CD14-positive monocyte (primary cell): ENCODE measurements at regions not wholly inside any gene's neighbourhood (a gene's known extent, or its start where the extent isn't known, plus 50 kb on each side); places are given as distances from the start of the nearest gene placed in this dataset.

Experiments
- DNase-seq, 3 donors: peaks; one replicate each; pipeline ENCODE4 v3.0.0-alpha.2; 2011 to 2022
- H2AFZ ChIP-seq: 2 replicates; pipeline ENCODE4 v1.6.0; 2012; ENCODE audit warnings: mild to moderate bottlenecking, low read depth, low read length, inconsistent platforms; ENCODE audit not compliant: insufficient read depth, poor library complexity, severe bottlenecking
- H3K27ac ChIP-seq, 2 donors: 1 replicate in 1 of 2; 2 replicates in 1 of 2; pipeline ENCODE4 v1.5.1; 2012 to 2013; ENCODE audit warnings: low read length in 2 of 2, control low read depth in 1 of 2, inconsistent platforms in 1 of 2, low read depth in 1 of 2, mild to moderate bottlenecking in 1 of 2
- H3K27me3 ChIP-seq, 2 donors: one replicate each; pipeline versions ENCODE4 v1.6.0 to v1.6.1; 2011 to 2013; ENCODE audit warnings: low read length in 2 of 2; ENCODE audit not compliant: control insufficient read depth in 2 of 2, insufficient read depth in 2 of 2
- H3K36me3 ChIP-seq, 2 donors: replicated peaks in 1 of 2; 1 replicate in 1 of 2; 2 replicates in 1 of 2; pipeline versions ENCODE4 v1.5.1 to v1.6.1; 2012 to 2013; ENCODE audit warnings: low read length in 2 of 2, control low read depth in 1 of 2, inconsistent platforms in 1 of 2, mild to moderate bottlenecking in 1 of 2; ENCODE audit not compliant: insufficient read depth in 2 of 2, control insufficient read depth in 1 of 2
- H3K4me1 ChIP-seq, 2 donors: 1 replicate in 1 of 2; 2 replicates in 1 of 2; pipeline versions ENCODE4 v1.5.1 to v1.6.1; 2012 to 2013; ENCODE audit warnings: low read length in 2 of 2, control low read depth in 1 of 2, inconsistent platforms in 1 of 2, mild to moderate bottlenecking in 1 of 2, moderate library complexity in 1 of 2; ENCODE audit not compliant: insufficient read depth in 2 of 2, control insufficient read depth in 1 of 2
- H3K4me2 ChIP-seq: replicated peaks from 2 replicates; pipeline ENCODE3; 2012; ENCODE audit warnings: low read length, moderate library complexity, mild to moderate bottlenecking; ENCODE audit not compliant: poor library complexity, severe bottlenecking; ENCODE audit errors: extremely low read depth
- H3K4me3 ChIP-seq, 3 experiments: fragments of 200-600 bp in 1 of 3; sonication (generic) in 1 of 3; replicated peaks in 1 of 3; 1 replicate in 2 of 3; 2 replicates in 1 of 3; pipeline ENCODE4 v1.5.1; 2011 to 2013; ENCODE audit warnings: low read length in 3 of 3, mild to moderate bottlenecking in 3 of 3, control low read depth in 2 of 3, low read depth in 2 of 3, inconsistent platforms in 1 of 3, moderate library complexity in 1 of 3
- H3K79me2 ChIP-seq: 2 replicates; pipeline ENCODE4 v1.6.0; 2012; ENCODE audit warnings: mild to moderate bottlenecking, control low read depth, inconsistent platforms, low read length, moderate library complexity; ENCODE audit not compliant: insufficient read depth
- H3K9ac ChIP-seq: 2 replicates; pipeline ENCODE4 v1.6.0; 2017; ENCODE audit warnings: low read length, mild to moderate bottlenecking; ENCODE audit not compliant: insufficient read depth, poor library complexity, severe bottlenecking
- H3K9me3 ChIP-seq, 2 donors: replicated peaks in 1 of 2; 1 replicate in 1 of 2; 2 replicates in 1 of 2; pipeline versions ENCODE4 v1.5.1 to v1.6.1; 2012 to 2013; ENCODE audit warnings: low read length in 2 of 2, control low read depth in 1 of 2; ENCODE audit not compliant: control insufficient read depth in 1 of 2, insufficient read depth in 1 of 2
- H4K20me1 ChIP-seq: 2 replicates; pipeline ENCODE4 v1.6.0; 2012; ENCODE audit warnings: mild to moderate bottlenecking, low read length, control low read depth, moderate library complexity; ENCODE audit not compliant: insufficient read depth
- H3K27ac Mint-ChIP-seq, 7 donors: one replicate each; pipeline ENCODE4 v1.8.0; 2020; ENCODE audit warnings: mild to moderate bottlenecking in 7 of 7, mixed read lengths in 7 of 7, moderate library complexity in 6 of 7, inconsistent platforms in 2 of 7
- H3K27me3 Mint-ChIP-seq, 3 donors: one replicate each; pipeline ENCODE4 v1.8.0; 2021 to 2022; ENCODE audit warnings: low read depth in 3 of 3, mild to moderate bottlenecking in 3 of 3, mixed read lengths in 3 of 3, moderate library complexity in 3 of 3, inconsistent platforms in 1 of 3
- H3K36me3 Mint-ChIP-seq, 2 donors: one replicate each; pipeline ENCODE4 v1.8.0; 2020; ENCODE audit warnings: mixed read lengths in 2 of 2, inconsistent platforms in 1 of 2, mild to moderate bottlenecking in 1 of 2
- H3K4me1 Mint-ChIP-seq: one replicate; pipeline ENCODE4 v1.8.0; 2020; ENCODE audit warnings: mild to moderate bottlenecking, mixed read lengths
- H3K4me3 Mint-ChIP-seq, 2 donors: one replicate each; pipeline ENCODE4 v1.8.0; 2020; ENCODE audit warnings: mild to moderate bottlenecking in 2 of 2, mixed read lengths in 2 of 2, moderate library complexity in 1 of 2
- H3K9me3 Mint-ChIP-seq, 7 donors: one replicate each; pipeline ENCODE4 v1.8.0; 2020 to 2022; ENCODE audit warnings: mixed read lengths in 7 of 7, mild to moderate bottlenecking in 6 of 7, moderate library complexity in 6 of 7, inconsistent platforms in 2 of 7
- WGBS: methylation state at CpG from one replicate; pipeline ENCODE4 v1.1.5; 2013; ENCODE audit warnings: missing lambda C conversion rate; ENCODE audit not compliant: insufficient coverage; 5-methylcytosine and 5-hydroxymethylcytosine counted together
- intact Hi-C, 2 donors: fragments of 100-400 bp; cut with micrococcal nuclease; formaldehyde crosslinking; loops; one replicate each; pipeline versions ENCODE4 v1.15.0 to v1.15.1; 2023
- TF ChIP-seq, protein P1 (sequence below): fragments of 200-600 bp; IDR thresholded peaks from one replicate; pipeline ENCODE4 v1.8.0; 2022; ENCODE audit warnings: antibody characterized with exemption, mild to moderate bottlenecking

DNA sequence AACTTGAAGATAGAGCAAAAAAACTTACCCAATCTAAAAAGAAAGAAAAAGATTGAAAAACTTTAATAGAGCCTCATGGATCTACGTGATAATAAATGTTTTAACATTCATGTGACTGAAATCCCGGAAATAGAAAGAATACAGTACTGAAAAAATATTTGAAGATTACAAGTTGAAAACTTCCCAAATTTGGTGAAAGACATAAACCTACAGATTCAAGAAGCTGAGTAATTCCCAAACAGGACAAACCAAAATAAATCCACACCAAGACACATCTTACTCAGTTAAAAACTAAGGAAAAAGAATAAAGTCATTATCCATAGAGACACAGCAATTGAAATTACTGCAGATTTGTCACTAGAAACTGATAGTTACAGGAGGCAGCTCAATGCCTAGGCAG, 121.8 kb upstream of the NUDT7 start:
- Histone ChIP-seq H3K4me2 (no peak overlapping the region), H4K20me1 (no peaks in the 10 kb centered on the region), H3K9me3 (no peaks in the 10 kb centered on the region), H3K4me1 (no peaks in the 10 kb centered on the region), H3K4me3 (no peak overlapping the region), H2AFZ (no peak overlapping the region), H3K27ac (no peak overlapping the region), H3K27me3 (no peaks in the 10 kb centered on the region), H3K79me2 (no peaks in the 10 kb centered on the region), H3K36me3 (no peaks in the 10 kb centered on the region), H3K9ac (no peak overlapping the region)
- TF ChIP-seq, protein P1, sequence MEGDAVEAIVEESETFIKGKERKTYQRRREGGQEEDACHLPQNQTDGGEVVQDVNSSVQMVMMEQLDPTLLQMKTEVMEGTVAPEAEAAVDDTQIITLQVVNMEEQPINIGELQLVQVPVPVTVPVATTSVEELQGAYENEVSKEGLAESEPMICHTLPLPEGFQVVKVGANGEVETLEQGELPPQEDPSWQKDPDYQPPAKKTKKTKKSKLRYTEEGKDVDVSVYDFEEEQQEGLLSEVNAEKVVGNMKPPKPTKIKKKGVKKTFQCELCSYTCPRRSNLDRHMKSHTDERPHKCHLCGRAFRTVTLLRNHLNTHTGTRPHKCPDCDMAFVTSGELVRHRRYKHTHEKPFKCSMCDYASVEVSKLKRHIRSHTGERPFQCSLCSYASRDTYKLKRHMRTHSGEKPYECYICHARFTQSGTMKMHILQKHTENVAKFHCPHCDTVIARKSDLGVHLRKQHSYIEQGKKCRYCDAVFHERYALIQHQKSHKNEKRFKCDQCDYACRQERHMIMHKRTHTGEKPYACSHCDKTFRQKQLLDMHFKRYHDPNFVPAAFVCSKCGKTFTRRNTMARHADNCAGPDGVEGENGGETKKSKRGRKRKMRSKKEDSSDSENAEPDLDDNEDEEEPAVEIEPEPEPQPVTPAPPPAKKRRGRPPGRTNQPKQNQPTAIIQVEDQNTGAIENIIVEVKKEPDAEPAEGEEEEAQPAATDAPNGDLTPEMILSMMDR = no peak
- Mint-ChIP-seq H3K4me1 (peaks cover 4% of the 10 kb centered on the region), H3K4me3 (no peak overlapping the region), H3K9me3 (peaks cover 0 to 5% (median 0%) of the 10 kb centered on the region in 7 donors), H3K36me3 (no peaks in the 10 kb centered on the region), H3K27ac (peak overlapping the region in 1 of 7 donors; percentile 36), H3K27me3 (peaks cover 3 to 6% (median 5%) of the 10 kb centered on the region in 3 donors)
- no CpG with 5 or more reads among the region's 2 CpGs for WGBS
- intact Hi-C loops = no loop called here
- no peak for DNase-seq

DNA sequence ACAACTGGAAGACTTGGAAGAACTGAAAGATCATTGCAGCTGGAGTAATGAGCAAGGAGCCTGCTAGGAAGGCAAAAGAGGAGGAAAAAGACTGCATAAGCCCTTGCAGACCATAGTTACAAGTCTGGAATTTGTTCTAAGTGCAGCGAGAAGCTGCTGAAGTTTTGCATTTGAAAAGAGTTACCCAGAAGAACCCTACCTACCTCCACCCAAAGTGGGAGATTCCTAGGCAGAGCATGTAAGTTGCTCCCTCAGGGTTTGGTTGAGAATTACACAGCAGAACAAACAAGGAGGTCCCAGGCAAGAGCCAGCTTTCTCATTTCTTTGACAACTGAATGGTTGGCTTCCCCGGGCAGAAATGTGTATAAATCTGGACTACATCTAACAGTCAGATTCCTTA, 118.7 kb upstream of the NUDT7 start:
- WGBS = no CpG with 5 or more reads among the region's 2 CpGs
- Histone ChIP-seq H4K20me1 (no peaks in the 10 kb centered on the region), H3K4me3 (no peak overlapping the region), H3K4me1 (no peaks in the 10 kb centered on the region), H3K4me2 (no peak overlapping the region), H2AFZ (no peak overlapping the region), H3K9me3 (no peaks in the 10 kb centered on the region), H3K79me2 (no peaks in the 10 kb centered on the region), H3K27me3 (no peaks in the 10 kb centered on the region), H3K27ac (no peak overlapping the region), H3K9ac (no peak overlapping the region), H3K36me3 (no peaks in the 10 kb centered on the region)
- no peaks in the 10 kb centered on the region for H3K36me3 Mint-ChIP-seq
- TF ChIP-seq, protein P1 = no peak
- H3K27me3 Mint-ChIP-seq = peaks cover 0 to 3% (median 2%) of the 10 kb centered on the region in 3 donors
- H3K4me3 Mint-ChIP-seq = no peak overlapping the region
- DNase-seq = no peak
- H3K9me3 Mint-ChIP-seq = peaks cover 0 to 5% (median 0%) of the 10 kb centered on the region in 7 donors
- intact Hi-C loops = no loop called here
- no peak overlapping the region for H3K27ac Mint-ChIP-seq
- H3K4me1 Mint-ChIP-seq = no peaks in the 10 kb centered on the region
